ENCODE measurements at regions not wholly inside any gene's neighbourhood (a gene's known extent, or its start where the extent isn't known, plus 50 kb on each side); places are given as distances from the start of the nearest gene placed in this dataset.
"Not testable (repeated sequence)": the region's sequence is repeated elsewhere in the genome, so short reads cannot be mapped to it uniquely, and the experiment has no call there.

GRCh38 chr22:25346859-25347751 lies 127.7 kb downstream of the CRYBB2 start:
- H3K27ac ChIP-seq, result no peak overlapping the region
- peaks cover 33% of the 10 kb centered on the region; the same call in 1 of the 2 replicates for H3K36me3 ChIP-seq (ENCODE audit: insufficient read depth, low read length)
- no peaks in the 10 kb centered on the region for H3K9me3 ChIP-seq (ENCODE audit: low read depth, low read length)
- H3K9ac ChIP-seq (ENCODE audit: insufficient read length), result no peak overlapping the region
- DNase-seq (ENCODE audit: low read depth, low spot score), result no peak
- TF ChIP-seq EZH2 (IDR thresholded peaks at IDR 0.05) (no peak), POLR2AphosphoS5 (IDR thresholded peaks at IDR 0.05; ENCODE audit: borderline replicate concordance, low read depth, low read length) (no peak), FOXP2 (optimal IDR thresholded peaks at IDR 0.05; ENCODE audit: control extremely low read depth, extremely low read length, insufficient read depth) (no peak)
- no peak overlapping the region for H3K4me3 ChIP-seq

GRCh38 chr22:25347752-25348102 lies 128.3 kb downstream of the CRYBB2 start:
- Histone ChIP-seq H3K4me3 (no peak overlapping the region), H3K36me3 (ENCODE audit: insufficient read depth, low read length) (peaks cover 36% of the 10 kb centered on the region; the same call in 1 of the 2 replicates), H3K9ac (ENCODE audit: insufficient read length) (no peak overlapping the region), H3K9me3 (ENCODE audit: low read depth, low read length) (no peaks in the 10 kb centered on the region), H3K27ac (no peak overlapping the region)
- no peak for TF ChIP-seq EZH2 (IDR thresholded peaks at IDR 0.05)
- no peak for TF ChIP-seq FOXP2 (optimal IDR thresholded peaks at IDR 0.05; ENCODE audit: control extremely low read depth, extremely low read length, insufficient read depth)
- no peak for TF ChIP-seq POLR2AphosphoS5 (IDR thresholded peaks at IDR 0.05; ENCODE audit: borderline replicate concordance, low read depth, low read length)
- no peak for DNase-seq (ENCODE audit: low read depth, low spot score)

- no peak for DNase-seq (ENCODE audit: low read depth, low spot score)
- TF ChIP-seq POLR2AphosphoS5 (IDR thresholded peaks at IDR 0.05; ENCODE audit: borderline replicate concordance, low read depth, low read length) (no peak), EZH2 (IDR thresholded peaks at IDR 0.05) (no peak), FOXP2 (optimal IDR thresholded peaks at IDR 0.05; ENCODE audit: control extremely low read depth, extremely low read length, insufficient read depth) (no peak)
- Histone ChIP-seq H3K27ac (no peak overlapping the region), H3K9ac (ENCODE audit: insufficient read length) (no peak overlapping the region), H3K36me3 (ENCODE audit: insufficient read depth, low read length) (peaks cover 36% of the 10 kb centered on the region; the same call in 1 of the 2 replicates), H3K4me3 (no peak overlapping the region), H3K9me3 (ENCODE audit: low read depth, low read length) (no peaks in the 10 kb centered on the region)
These were observed 129.0 kb downstream of the CRYBB2 start for GRCh38 chr22:25348391-25348790.

- H3K36me3 ChIP-seq (ENCODE audit: insufficient read depth, low read length), result peaks cover 41% of the 10 kb centered on the region; the same call in 1 of the 2 replicates
- DNase-seq (ENCODE audit: low read depth, low spot score); H3K4me3 ChIP-seq; H3K9me3 ChIP-seq (ENCODE audit: low read depth, low read length); H3K9ac ChIP-seq (ENCODE audit: insufficient read length); H3K27ac ChIP-seq: not testable (repeated sequence)
These were observed 129.6 kb downstream of the CRYBB2 start for GRCh38 chr22:25348996-25349395.

GRCh38 chr22:25350551-25350971 lies 131.1 kb downstream of the CRYBB2 start:
- DNase-seq (ENCODE audit: low read depth, low spot score), result no peak
- Histone ChIP-seq H3K4me3 (no peak overlapping the region), H3K9ac (ENCODE audit: insufficient read length) (no peak overlapping the region), H3K36me3 (ENCODE audit: insufficient read depth, low read length) (peaks cover 52% of the 10 kb centered on the region; the same call in 1 of the 2 replicates), H3K9me3 (ENCODE audit: low read depth, low read length) (no peaks in the 10 kb centered on the region), H3K27ac (no peak overlapping the region)
- TF ChIP-seq EZH2 (IDR thresholded peaks at IDR 0.05) (no peak), POLR2AphosphoS5 (IDR thresholded peaks at IDR 0.05; ENCODE audit: borderline replicate concordance, low read depth, low read length) (no peak), FOXP2 (optimal IDR thresholded peaks at IDR 0.05; ENCODE audit: control extremely low read depth, extremely low read length, insufficient read depth) (no peak)

GRCh38 chr22:25351631-25352293 lies 132.3 kb downstream of the CRYBB2 start:
- no peaks in the 10 kb centered on the region for H3K9me3 ChIP-seq (ENCODE audit: low read depth, low read length)
- TF ChIP-seq FOXP2 (optimal IDR thresholded peaks at IDR 0.05; ENCODE audit: control extremely low read depth, extremely low read length, insufficient read depth) (no peak), EZH2 (IDR thresholded peaks at IDR 0.05) (no peak), POLR2AphosphoS5 (IDR thresholded peaks at IDR 0.05; ENCODE audit: borderline replicate concordance, low read depth, low read length) (no peak)
- H3K36me3 ChIP-seq (ENCODE audit: insufficient read depth, low read length), result peaks cover 57% of the 10 kb centered on the region; the same call in 1 of the 2 replicates
- H3K9ac ChIP-seq (ENCODE audit: insufficient read length), result no peak overlapping the region
- no peak overlapping the region for H3K27ac ChIP-seq
- DNase-seq (ENCODE audit: low read depth, low spot score), result no peak
- H3K4me3 ChIP-seq, result no peak overlapping the region

GRCh38 chr22:25352294-25352680 lies 132.8 kb downstream of the CRYBB2 start:
- Histone ChIP-seq H3K27ac (no peak overlapping the region), H3K9me3 (ENCODE audit: low read depth, low read length) (no peaks in the 10 kb centered on the region), H3K4me3 (no peak overlapping the region), H3K36me3 (ENCODE audit: insufficient read depth, low read length) (peaks cover 59% of the 10 kb centered on the region; the same call in 1 of the 2 replicates), H3K9ac (ENCODE audit: insufficient read length) (no peak overlapping the region)
- TF ChIP-seq FOXP2 (optimal IDR thresholded peaks at IDR 0.05; ENCODE audit: control extremely low read depth, extremely low read length, insufficient read depth) (no peak), POLR2AphosphoS5 (IDR thresholded peaks at IDR 0.05; ENCODE audit: borderline replicate concordance, low read depth, low read length) (no peak), EZH2 (IDR thresholded peaks at IDR 0.05) (no peak)
- no peak for DNase-seq (ENCODE audit: low read depth, low spot score)

GRCh38 chr22:25353516-25354445 lies 134.3 kb downstream of the CRYBB2 start:
- H3K4me3 ChIP-seq, result no peak overlapping the region
- H3K9me3 ChIP-seq (ENCODE audit: low read depth, low read length), result no peaks in the 10 kb centered on the region
- TF ChIP-seq POLR2AphosphoS5 (IDR thresholded peaks at IDR 0.05; ENCODE audit: borderline replicate concordance, low read depth, low read length) (no peak), EZH2 (IDR thresholded peaks at IDR 0.05) (no peak), FOXP2 (optimal IDR thresholded peaks at IDR 0.05; ENCODE audit: control extremely low read depth, extremely low read length, insufficient read depth) (no peak)
- H3K36me3 ChIP-seq (ENCODE audit: insufficient read depth, low read length), result peaks cover 53% of the 10 kb centered on the region; the same call in 1 of the 2 replicates
- DNase-seq (ENCODE audit: low read depth, low spot score), result no peak
- H3K9ac ChIP-seq (ENCODE audit: insufficient read length), result no peak overlapping the region
- H3K27ac ChIP-seq, result no peak overlapping the region
